H9 (cell line): ENCODE measurements at regions not wholly inside any gene's neighbourhood (a gene's known extent, or its start where the extent isn't known, plus 50 kb on each side); places are given as distances from the start of the nearest gene placed in this dataset.
A peak's percentile ranks its signal among the peaks of the same experiment; 100 is the strongest.

Experiments
- DNase-seq: peaks from one replicate; pipeline ENCODE4 v3.0.0-alpha.2; 2017
- H2AFZ ChIP-seq: one replicate; pipeline ENCODE4 v1.6.1; 2013; ENCODE audit warnings: mild to moderate bottlenecking, low read length, control low read depth, moderate library complexity
- H2AK5ac ChIP-seq: 2 replicates; pipeline ENCODE4 v1.6.1; 2013; ENCODE audit warnings: low read length, control low read depth, mixed read lengths; ENCODE audit not compliant: insufficient read length
- H2BK120ac ChIP-seq: one replicate; pipeline ENCODE4 v1.6.1; 2013; ENCODE audit warnings: low read depth, mild to moderate bottlenecking, low read length, control low read depth, inconsistent platforms; ENCODE audit not compliant: poor library complexity, severe bottlenecking
- H2BK12ac ChIP-seq: 2 replicates; pipeline ENCODE4 v1.6.1; 2013; ENCODE audit warnings: low read length, control low read depth, mixed read lengths, low read depth; ENCODE audit not compliant: insufficient read length
- H2BK15ac ChIP-seq: 2 replicates; pipeline ENCODE4 v1.6.1; 2013; ENCODE audit warnings: low read depth, low read length, control low read depth
- H2BK20ac ChIP-seq: one replicate; pipeline ENCODE4 v1.6.1; 2013; ENCODE audit warnings: low read depth, mild to moderate bottlenecking, low read length, control low read depth, inconsistent platforms; ENCODE audit not compliant: poor library complexity, severe bottlenecking
- H2BK5ac ChIP-seq: 2 replicates; pipeline ENCODE4 v1.6.1; 2013; ENCODE audit warnings: low read length, control low read depth, mixed read lengths; ENCODE audit not compliant: insufficient read length
- H3K14ac ChIP-seq: 2 replicates; pipeline ENCODE4 v1.6.1; 2013; ENCODE audit warnings: low read length, control low read depth; ENCODE audit not compliant: insufficient read depth
- H3K18ac ChIP-seq: 2 replicates; pipeline ENCODE4 v1.6.1; 2013; ENCODE audit warnings: low read depth, mild to moderate bottlenecking, mixed read lengths, low read length, control low read depth; ENCODE audit not compliant: insufficient read length
- H3K23ac ChIP-seq: 2 replicates; pipeline ENCODE4 v1.6.1; 2013; ENCODE audit warnings: low read length, control low read depth, mixed read lengths, low read depth; ENCODE audit not compliant: insufficient read length
- H3K23me2 ChIP-seq: 2 replicates; pipeline ENCODE4 v1.6.1; 2013; ENCODE audit warnings: low read depth, mild to moderate bottlenecking, mixed read lengths, low read length, control low read depth; ENCODE audit not compliant: insufficient read length, poor library complexity, severe bottlenecking
- H3K27ac ChIP-seq: 2 replicates; pipeline ENCODE4 v1.5.1; 2013; ENCODE audit warnings: low read length, control low read depth, mixed read lengths, low read depth; ENCODE audit not compliant: insufficient read length
- H3K27me3 ChIP-seq: 2 replicates; pipeline ENCODE4 v1.6.1; 2013; ENCODE audit warnings: low read length, control low read depth, inconsistent platforms; ENCODE audit not compliant: insufficient read depth
- H3K4ac ChIP-seq: 2 replicates; pipeline ENCODE4 v1.6.1; 2013; ENCODE audit warnings: low read depth, mild to moderate bottlenecking, control low read depth, inconsistent platforms, low read length, moderate library complexity
- H3K4me1 ChIP-seq: 2 replicates; pipeline ENCODE4 v1.6.1; 2013; ENCODE audit warnings: low read length, control low read depth, inconsistent platforms; ENCODE audit not compliant: insufficient read depth
- H3K4me2 ChIP-seq: 2 replicates; pipeline ENCODE4 v1.6.1; 2013; ENCODE audit warnings: low read length, control low read depth, mixed read lengths; ENCODE audit not compliant: insufficient read length, insufficient read depth
- H3K56ac ChIP-seq: 2 replicates; pipeline ENCODE4 v1.6.1; 2013; ENCODE audit warnings: low read depth, mild to moderate bottlenecking, mixed read lengths, low read length, control low read depth; ENCODE audit not compliant: insufficient read length
- H3K79me1 ChIP-seq: 2 replicates; pipeline ENCODE4 v1.6.1; 2013; ENCODE audit warnings: low read depth, mild to moderate bottlenecking, moderate library complexity, low read length, control low read depth, inconsistent platforms; ENCODE audit not compliant: insufficient read depth, poor library complexity, severe bottlenecking
- H3K79me2 ChIP-seq: 2 replicates; pipeline ENCODE4 v1.6.1; 2013; ENCODE audit warnings: low read length, control low read depth, inconsistent platforms; ENCODE audit not compliant: insufficient read depth
- H3K9ac ChIP-seq: 2 replicates; pipeline ENCODE4 v1.6.1; 2013; ENCODE audit warnings: low read length, control low read depth, mixed read lengths; ENCODE audit not compliant: insufficient read length; ENCODE audit errors: extremely low read depth
- H3K9me3 ChIP-seq: one replicate; pipeline ENCODE4 v1.6.1; 2013; ENCODE audit warnings: low read depth, low read length, inconsistent platforms; ENCODE audit not compliant: control insufficient read depth
- H3T11ph ChIP-seq: one replicate; pipeline ENCODE4 v1.6.1; 2013; ENCODE audit warnings: mild to moderate bottlenecking, low read length, control low read depth, inconsistent platforms
- H4K20me1 ChIP-seq: one replicate; pipeline ENCODE4 v1.6.1; 2013; ENCODE audit not compliant: control insufficient read depth, insufficient read length, insufficient read depth
- H4K5ac ChIP-seq: 2 replicates; pipeline ENCODE4 v1.6.1; 2013; ENCODE audit warnings: low read depth, mild to moderate bottlenecking, mixed read lengths, low read length, control low read depth; ENCODE audit not compliant: insufficient read length
- H4K8ac ChIP-seq: replicated peaks from 2 replicates; pipeline ENCODE4 v1.6.1; 2013; ENCODE audit warnings: low read length, control low read depth, mixed read lengths, low read depth; ENCODE audit not compliant: insufficient read length
- H4K91ac ChIP-seq: 2 replicates; pipeline ENCODE4 v1.6.1; 2013; ENCODE audit warnings: low read depth, mild to moderate bottlenecking, moderate library complexity, mixed read lengths, low read length, control low read depth; ENCODE audit not compliant: insufficient read length
- H3K27ac Mint-ChIP-seq, 3 experiments: 2 replicates in 2 of 3; 3 replicates in 1 of 3; pipeline ENCODE4 v1.8.0; 2020 to 2021; ENCODE audit warnings: mixed read lengths in 3 of 3, mild to moderate bottlenecking in 1 of 3, moderate library complexity in 1 of 3
- H3K27me3 Mint-ChIP-seq: 2 replicates; pipeline ENCODE4 v1.8.0; 2021; ENCODE audit warnings: low read depth, mild to moderate bottlenecking, moderate library complexity, mixed read lengths
- H3K36me3 Mint-ChIP-seq, 3 experiments: 2 replicates in 2 of 3; 3 replicates in 1 of 3; pipeline ENCODE4 v1.8.0; 2020 to 2021; ENCODE audit warnings: low read depth in 3 of 3, mixed read lengths in 3 of 3; ENCODE audit not compliant: insufficient read depth in 1 of 3
- H3K4me1 Mint-ChIP-seq, 2 experiments: 2 replicates each; pipeline ENCODE4 v1.8.0; 2020; ENCODE audit warnings: mixed read lengths in 2 of 2
- H3K4me3 Mint-ChIP-seq, 2 experiments: 2 replicates in 1 of 2; 3 replicates in 1 of 2; pipeline ENCODE4 v1.8.0; 2020 to 2021; ENCODE audit warnings: mild to moderate bottlenecking in 2 of 2, mixed read lengths in 2 of 2, moderate library complexity in 1 of 2
- H3K9me3 Mint-ChIP-seq, 2 experiments: 2 replicates in 1 of 2; 3 replicates in 1 of 2; pipeline ENCODE4 v1.8.0; 2020; ENCODE audit warnings: mild to moderate bottlenecking in 2 of 2, mixed read lengths in 2 of 2, moderate library complexity in 1 of 2
- WGBS: extraction: QIAGEN DNeasy Blood & Tissue Kit; methylation state at CpG from one replicate; pipeline ENCODE4 v1.1.7; 2013; ENCODE audit warnings: missing lambda C conversion rate, low lambda C conversion rate, mixed read lengths; ENCODE audit not compliant: insufficient read length; ENCODE audit errors: extremely low coverage; 5-methylcytosine and 5-hydroxymethylcytosine counted together
- TF ChIP-seq, protein P1 (sequence below): fragments of 200-600 bp; sonication (generic); conservative IDR thresholded peaks from 3 replicates; pipeline ENCODE4 v1.8.0; 2021; ENCODE audit warnings: antibody characterized with exemption, mild to moderate bottlenecking

DNA sequence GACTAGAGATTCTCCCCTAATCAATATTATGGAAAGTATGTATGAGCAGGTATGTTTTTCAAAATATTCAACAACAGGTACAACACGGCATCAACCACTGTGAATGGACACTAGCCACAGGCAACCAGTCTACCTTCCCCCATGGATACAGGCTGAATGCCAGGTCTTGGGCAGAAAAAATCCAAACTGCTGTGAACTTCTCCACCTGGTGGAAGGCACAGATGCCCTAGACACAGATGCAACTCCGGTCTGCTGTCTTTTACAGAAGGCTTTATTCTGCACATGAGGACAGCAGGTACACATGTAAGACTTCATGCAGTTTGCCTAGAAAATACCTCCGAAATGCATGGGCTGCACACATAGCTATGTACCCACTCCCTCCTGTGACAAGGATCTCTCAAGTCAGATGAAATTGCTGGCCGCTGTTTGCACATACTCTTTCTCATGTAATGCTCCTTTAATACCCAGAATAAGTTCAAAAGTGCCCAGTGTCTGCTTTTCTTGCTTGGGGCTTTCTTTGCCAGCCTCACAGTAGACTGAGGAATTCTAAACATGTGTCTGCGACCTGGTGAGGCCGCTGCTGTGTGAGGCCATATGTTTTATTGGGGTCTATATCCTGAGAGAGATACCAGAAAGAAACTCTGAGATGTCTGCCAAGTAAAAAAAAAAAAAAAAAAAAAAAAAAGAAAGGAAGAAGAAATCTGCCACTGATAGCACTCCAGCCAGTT, 325.9 kb downstream of the FOXO1 start:
- no peak overlapping the region for H3K4ac ChIP-seq
- Mint-ChIP-seq H3K36me3 (peaks cover 0 to 10% (median 2%) of the 10 kb centered on the region in 3 experiments; a peak in 4 of 7 replicates), H3K27me3 (peaks cover 37% of the 10 kb centered on the region), H3K4me3 (no peak overlapping the region), H3K9me3 (peaks cover 4 to 7% of the 10 kb centered on the region in 2 experiments; a peak in 4 of 5 replicates), H3K4me1 (peaks cover 58% of the 10 kb centered on the region in 2 experiments), H3K27ac (peak overlapping the region in 2 of 3 experiments; percentile 23 to 74; a peak in 4 of 7 replicates)
- no peak overlapping the region for H2AFZ ChIP-seq
- H3K23me2 ChIP-seq, result no peaks in the 10 kb centered on the region
- H2AK5ac ChIP-seq, result no peak overlapping the region
- H3K9me3 ChIP-seq, result no peaks in the 10 kb centered on the region
- no peak overlapping the region for H3K4me2 ChIP-seq
- no peaks in the 10 kb centered on the region; the same call in 1 of the 2 replicates for H3K27me3 ChIP-seq
- TF ChIP-seq, protein P1, sequence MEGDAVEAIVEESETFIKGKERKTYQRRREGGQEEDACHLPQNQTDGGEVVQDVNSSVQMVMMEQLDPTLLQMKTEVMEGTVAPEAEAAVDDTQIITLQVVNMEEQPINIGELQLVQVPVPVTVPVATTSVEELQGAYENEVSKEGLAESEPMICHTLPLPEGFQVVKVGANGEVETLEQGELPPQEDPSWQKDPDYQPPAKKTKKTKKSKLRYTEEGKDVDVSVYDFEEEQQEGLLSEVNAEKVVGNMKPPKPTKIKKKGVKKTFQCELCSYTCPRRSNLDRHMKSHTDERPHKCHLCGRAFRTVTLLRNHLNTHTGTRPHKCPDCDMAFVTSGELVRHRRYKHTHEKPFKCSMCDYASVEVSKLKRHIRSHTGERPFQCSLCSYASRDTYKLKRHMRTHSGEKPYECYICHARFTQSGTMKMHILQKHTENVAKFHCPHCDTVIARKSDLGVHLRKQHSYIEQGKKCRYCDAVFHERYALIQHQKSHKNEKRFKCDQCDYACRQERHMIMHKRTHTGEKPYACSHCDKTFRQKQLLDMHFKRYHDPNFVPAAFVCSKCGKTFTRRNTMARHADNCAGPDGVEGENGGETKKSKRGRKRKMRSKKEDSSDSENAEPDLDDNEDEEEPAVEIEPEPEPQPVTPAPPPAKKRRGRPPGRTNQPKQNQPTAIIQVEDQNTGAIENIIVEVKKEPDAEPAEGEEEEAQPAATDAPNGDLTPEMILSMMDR, result no peak
- H3K27ac ChIP-seq, result no peak overlapping the region
- H3K9ac ChIP-seq, result no peak overlapping the region
- H3K14ac ChIP-seq, result no peak overlapping the region
- no peak overlapping the region for H3K56ac ChIP-seq
- H2BK5ac ChIP-seq, result no peak overlapping the region
- no peak overlapping the region for H3K18ac ChIP-seq
- H3K23ac ChIP-seq, result no peak overlapping the region
- no peaks in the 10 kb centered on the region for H3K79me2 ChIP-seq
- peaks cover 11% of the 10 kb centered on the region for H3K4me1 ChIP-seq
- no peak overlapping the region for H4K8ac ChIP-seq
- no CpG with 5 or more reads among the region's 6 CpGs for WGBS
- no peak overlapping the region for H2BK12ac ChIP-seq
- H2BK120ac ChIP-seq, result no peak overlapping the region
- H4K20me1 ChIP-seq, result no peaks in the 10 kb centered on the region
- H3T11ph ChIP-seq, result no peak overlapping the region
- no peak overlapping the region for H2BK15ac ChIP-seq
- H4K91ac ChIP-seq, result no peak overlapping the region
- no peak for DNase-seq
- H2BK20ac ChIP-seq, result no peak overlapping the region
- H4K5ac ChIP-seq, result no peak overlapping the region
- no peaks in the 10 kb centered on the region for H3K79me1 ChIP-seq
